ENCODE measurements at regions not wholly inside any gene's neighbourhood (a gene's known extent, or its start where the extent isn't known, plus 50 kb on each side); places are given as distances from the start of the nearest gene placed in this dataset.

- no peak for TF ChIP-seq CTCF (IDR thresholded peaks at IDR 0.05)
Observed at GRCh38 chr6:135701426-135701825, 150.1 kb upstream of the PDE7B start.

- no peak for TF ChIP-seq CTCF (IDR thresholded peaks at IDR 0.05)
Observed at GRCh38 chr6:135703007-135703406, 148.5 kb upstream of the PDE7B start.

DNA sequence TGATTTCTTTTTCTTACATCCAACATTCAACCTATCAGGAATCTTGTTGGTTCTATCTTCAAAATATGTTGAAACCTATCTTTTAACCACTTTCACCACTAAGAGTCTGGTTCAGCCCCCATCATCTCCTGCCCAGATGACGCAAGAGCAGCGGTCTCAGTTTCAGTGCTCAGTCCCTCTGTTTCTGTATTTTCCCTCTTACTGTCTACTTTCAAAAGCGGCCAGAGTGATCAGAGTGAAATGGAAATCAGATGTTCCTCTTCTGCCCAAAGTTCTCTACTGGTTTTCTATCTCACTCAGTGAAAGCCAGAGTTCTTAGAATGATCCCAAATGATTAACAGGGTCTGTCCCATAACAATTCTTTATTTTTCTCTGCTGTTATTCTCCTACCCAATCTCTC lies 147.9 kb upstream of the PDE7B start:
- no peak for TF ChIP-seq CTCF (IDR thresholded peaks at IDR 0.05)

DNA sequence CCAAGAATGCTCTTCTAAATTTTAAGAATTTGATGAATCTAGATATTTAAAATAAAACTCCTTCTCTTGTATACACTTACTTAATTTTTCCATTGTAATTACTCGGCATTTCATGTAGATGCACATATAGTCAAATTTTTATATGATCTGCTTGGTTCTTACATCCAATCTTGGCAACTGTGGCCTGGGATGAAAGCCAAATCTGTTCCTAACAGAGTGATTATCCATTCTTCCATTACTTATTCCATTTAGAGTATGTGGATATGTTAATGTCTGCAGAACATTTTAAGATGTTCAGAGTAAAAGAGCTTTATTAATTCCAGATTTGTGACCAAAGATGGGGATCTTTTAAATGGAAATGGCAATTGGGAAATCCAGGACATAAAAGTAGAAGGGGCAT lies 144.1 kb upstream of the PDE7B start:
- TF ChIP-seq CTCF (IDR thresholded peaks at IDR 0.05): no peak

GRCh38 chr6:135710042-135710441 lies 141.5 kb upstream of the PDE7B start:
- TF ChIP-seq CTCF (IDR thresholded peaks at IDR 0.05): no peak

DNA sequence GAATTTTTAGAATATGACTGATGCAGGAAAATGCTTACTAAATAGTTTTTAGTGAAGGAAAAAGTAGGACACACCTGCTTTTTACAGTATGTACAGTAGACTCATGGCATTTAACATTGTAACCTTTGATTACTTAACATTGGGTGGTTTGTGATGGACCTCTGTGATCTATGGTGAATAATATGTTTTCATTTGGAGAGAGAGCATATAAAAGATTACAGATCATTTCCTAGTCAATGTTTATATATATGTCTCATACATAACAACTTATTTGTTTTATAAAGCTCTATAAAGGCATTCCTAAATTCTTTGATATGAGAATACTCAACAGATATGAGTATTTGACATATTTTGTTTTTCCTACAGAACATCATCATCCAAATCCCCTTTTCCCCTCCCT lies 129.3 kb upstream of the PDE7B start:
- TF ChIP-seq CTCF (IDR thresholded peaks at IDR 0.05): no peak

GRCh38 chr6:135722679-135723078 lies 128.8 kb upstream of the PDE7B start:
- TF ChIP-seq CTCF (IDR thresholded peaks at IDR 0.05): no peak

DNA sequence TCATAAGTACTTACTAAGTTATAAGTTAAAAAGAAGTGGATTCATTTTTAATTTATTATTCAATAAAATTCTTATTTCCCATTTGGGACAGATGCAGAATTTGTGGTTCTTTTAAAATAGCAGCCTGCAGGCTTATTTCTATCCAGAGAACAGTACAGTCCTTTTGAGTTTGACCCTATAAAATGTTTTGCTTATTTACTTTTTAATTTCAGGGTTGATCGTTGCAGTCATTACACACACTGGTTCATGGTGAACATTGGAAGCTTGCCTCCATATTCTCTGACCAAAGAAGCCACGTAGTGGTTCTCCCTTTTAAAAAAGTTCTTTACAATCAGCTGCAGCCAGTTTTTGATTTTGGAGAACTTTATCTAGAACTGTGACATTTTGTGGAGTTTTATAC lies 122.9 kb upstream of the PDE7B start:
- TF ChIP-seq CTCF (IDR thresholded peaks at IDR 0.05): no peak

All from LNCAP (cell line).